GM18907 (cell line): ENCODE measurements at regions not wholly inside any gene's neighbourhood (a gene's known extent, or its start where the extent isn't known, plus 50 kb on each side); places are given as distances from the start of the nearest gene placed in this dataset.

ENCODE experiments used
- ATAC-seq: cut with Tn5 transposase; IDR thresholded peaks from one replicate; pipeline ENCODE4 v1.9.1; 2021; ENCODE audit warnings: mild to moderate bottlenecking, moderate library complexity; ENCODE audit not compliant: unreplicated experiment

- no peak for ATAC-seq
These were observed 357.3 kb upstream of the XYLT1 start for GRCh38 chr16:17828012-17828411.

DNA sequence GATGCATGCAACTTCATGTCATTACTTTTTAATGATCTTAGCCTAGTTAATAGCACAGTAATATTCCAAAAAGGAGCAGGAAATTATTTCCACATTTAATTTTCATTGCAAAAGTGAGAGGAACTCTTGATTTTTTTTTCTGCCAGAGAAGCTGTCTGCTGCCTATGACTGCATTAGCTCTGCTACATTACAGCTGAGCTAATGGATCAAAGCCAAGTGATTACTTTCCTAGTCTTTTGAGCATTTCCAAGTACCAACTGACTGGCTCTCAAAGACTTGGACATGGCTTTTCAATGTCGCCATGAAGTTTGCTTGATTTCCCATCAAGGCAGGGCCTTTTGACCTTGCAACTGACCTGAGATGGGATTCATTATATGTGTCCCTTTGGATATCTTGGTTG lies 356.6 kb upstream of the XYLT1 start:
- ATAC-seq = no peak

- no peak for ATAC-seq
These were observed 347.2 kb upstream of the XYLT1 start for GRCh38 chr16:17817943-17818342.

DNA sequence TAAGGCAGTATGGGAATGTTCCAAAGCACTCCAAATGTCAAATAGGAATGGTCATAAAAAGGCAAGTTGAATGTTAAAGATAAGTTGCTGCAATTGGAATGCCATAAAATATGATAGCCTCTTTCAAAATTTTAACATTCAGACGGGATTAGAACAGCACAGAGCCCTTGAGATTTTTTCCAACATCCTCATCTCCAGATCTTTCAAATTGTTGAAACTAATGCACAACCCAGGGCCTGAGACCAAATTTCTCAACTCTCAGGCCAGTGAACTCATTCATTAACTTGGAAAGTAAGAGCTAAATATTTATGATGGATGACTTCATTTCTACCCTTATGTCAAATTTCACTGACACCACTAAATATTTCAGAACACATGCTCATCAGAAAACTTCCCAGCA lies 346.5 kb upstream of the XYLT1 start:
- no peak for ATAC-seq

- no peak for ATAC-seq
These were observed 342.0 kb upstream of the XYLT1 start for GRCh38 chr16:17812771-17813170.

DNA sequence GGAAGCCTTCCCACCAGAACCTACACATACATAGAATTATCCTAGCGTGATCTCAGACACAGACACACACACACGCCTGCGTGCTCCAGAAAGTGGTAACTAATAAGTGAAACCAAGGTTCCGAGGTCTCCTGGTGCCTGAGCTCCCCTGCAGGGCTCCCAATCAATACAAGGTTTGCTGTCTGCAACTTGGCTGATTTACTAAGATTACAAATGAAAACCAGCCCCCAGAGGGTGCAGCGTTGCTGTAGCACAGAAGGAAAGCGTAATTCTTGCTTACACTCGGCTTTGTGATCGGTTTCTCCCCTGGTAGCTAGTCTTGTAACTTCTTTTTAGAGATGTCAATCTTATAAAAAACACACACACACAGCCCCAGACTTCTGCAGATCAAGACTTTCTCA lies 334.1 kb upstream of the XYLT1 start:
- no peak for ATAC-seq

DNA sequence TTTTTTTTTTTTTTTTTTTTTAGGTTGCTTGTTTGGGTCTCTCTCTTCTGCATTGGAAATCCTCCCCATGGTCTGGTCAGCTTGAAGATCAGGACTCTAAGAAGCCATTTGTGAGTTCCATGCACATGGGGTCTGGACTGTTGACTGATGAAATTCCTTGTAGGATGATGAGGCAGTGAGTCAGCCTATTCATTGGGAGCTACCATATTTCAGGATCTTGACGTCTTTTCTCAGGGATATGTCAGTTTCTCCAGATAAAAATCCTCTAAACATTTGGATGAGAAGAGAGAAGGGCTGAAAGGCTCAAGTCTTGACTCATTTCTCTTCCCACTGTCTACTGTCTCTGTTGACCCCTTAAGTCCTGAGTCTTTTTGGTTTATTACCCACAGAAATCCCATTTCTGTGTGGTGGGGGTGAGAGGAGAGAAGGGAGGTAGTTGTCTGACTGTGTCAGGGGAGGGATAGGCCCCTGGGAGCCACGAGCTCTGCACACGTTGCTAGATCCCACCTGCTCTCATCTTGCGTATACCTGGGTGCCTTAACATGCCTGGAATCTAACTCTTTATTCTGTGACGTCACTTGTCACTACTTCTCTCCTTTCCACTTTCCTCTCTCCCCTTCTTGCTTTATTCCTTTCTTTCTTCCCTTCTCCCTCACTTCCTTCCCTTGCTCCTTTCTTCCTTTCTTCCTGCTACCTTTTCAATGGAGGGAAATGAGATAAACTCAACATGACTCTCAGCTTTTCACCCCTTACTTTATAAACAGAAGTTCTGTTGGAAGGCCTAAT lies 333.1 kb upstream of the XYLT1 start:
- ATAC-seq = no peak

DNA sequence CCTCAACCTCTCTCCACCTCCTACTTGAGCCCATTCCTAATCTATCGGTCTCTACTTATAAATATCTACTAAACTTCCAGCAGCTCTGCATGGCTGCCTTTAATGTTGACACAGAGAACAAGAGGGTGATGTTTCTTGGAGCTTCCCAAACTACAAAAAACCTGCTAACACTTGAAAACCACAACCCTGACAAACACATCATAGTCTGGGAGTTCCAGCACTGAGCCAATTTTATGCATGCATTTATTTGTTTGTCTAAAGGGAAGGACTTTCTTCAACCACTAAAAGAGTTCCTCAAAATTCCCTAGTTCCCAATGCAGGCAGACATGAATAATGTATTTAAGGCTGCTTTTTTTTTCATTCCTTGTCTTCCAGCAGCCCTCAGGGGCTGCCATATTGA lies 331.8 kb upstream of the XYLT1 start:
- no peak for ATAC-seq

GRCh38 chr16:17801068-17801467 lies 330.3 kb upstream of the XYLT1 start:
- no peak for ATAC-seq

GRCh38 chr16:17798716-17799115 lies 328.0 kb upstream of the XYLT1 start:
- no peak for ATAC-seq

DNA sequence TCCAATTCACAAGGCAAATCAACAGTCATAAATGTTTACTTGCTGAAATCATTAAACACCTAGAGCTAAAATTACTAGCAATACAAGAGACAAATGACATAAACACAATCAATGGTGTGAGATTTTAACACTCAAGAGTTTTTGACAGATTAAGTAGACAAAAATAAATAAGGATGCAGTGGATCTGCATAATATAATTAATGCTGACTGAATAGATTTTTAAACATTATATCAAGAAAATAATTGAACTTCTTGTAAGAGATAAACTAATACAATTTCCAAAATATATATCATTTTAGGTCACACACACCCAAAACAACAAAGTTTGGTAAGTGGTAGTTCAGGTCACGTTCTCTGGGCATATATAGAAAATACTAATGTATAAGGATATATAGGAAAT lies 322.6 kb upstream of the XYLT1 start:
- no peak for ATAC-seq

GRCh38 chr16:17784073-17784472 lies 313.3 kb upstream of the XYLT1 start:
- no peak for ATAC-seq

GRCh38 chr16:17780181-17780580 lies 309.4 kb upstream of the XYLT1 start:
- no peak for ATAC-seq

- ATAC-seq = no peak
These were observed 306.7 kb upstream of the XYLT1 start for GRCh38 chr16:17777408-17777863.

DNA sequence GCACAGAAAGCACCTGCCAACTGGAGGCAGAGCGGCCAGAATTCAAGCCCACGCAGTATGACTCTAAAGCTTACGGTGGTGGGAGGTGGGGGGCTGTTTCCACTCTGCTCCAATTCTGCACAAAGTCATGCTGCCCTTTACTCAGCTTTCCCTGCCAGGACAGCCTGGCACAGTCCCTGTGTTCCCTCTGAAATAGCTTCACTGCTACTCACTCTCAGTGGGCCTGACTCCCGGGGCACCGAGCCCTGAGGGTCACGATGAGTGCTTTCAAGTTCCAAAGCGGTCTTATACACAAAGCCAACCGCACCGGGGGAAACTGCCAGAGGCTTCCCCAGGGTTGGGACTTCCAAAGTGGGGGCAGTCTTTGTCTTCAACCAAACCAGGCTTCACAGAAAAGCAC lies 306.1 kb upstream of the XYLT1 start:
- no peak for ATAC-seq

GRCh38 chr16:17776465-17776864 lies 305.7 kb upstream of the XYLT1 start:
- no peak for ATAC-seq

GRCh38 chr16:17775061-17775460 lies 304.3 kb upstream of the XYLT1 start:
- ATAC-seq = no peak

GRCh38 chr16:17773698-17774101 lies 302.9 kb upstream of the XYLT1 start:
- no peak for ATAC-seq

DNA sequence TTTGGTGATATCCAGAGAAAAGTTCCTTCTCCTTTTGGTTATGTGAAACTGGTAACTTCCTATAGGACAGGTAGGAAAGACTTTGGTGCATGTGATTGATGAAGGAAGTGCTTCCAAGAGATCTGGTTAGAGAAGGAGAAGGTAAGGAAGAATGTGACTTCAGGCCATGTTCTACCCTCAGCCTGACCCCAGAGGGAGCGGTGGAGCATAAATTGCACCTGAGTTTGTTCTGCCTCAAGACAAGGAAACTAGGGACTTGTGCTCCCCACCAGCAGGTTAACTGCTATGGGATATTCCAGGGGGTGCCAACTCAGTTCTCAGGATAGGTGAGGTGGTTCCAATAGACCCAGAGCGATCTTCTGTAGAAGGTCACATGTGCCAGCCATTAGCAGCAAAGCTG lies 299.3 kb upstream of the XYLT1 start:
- no peak for ATAC-seq

DNA sequence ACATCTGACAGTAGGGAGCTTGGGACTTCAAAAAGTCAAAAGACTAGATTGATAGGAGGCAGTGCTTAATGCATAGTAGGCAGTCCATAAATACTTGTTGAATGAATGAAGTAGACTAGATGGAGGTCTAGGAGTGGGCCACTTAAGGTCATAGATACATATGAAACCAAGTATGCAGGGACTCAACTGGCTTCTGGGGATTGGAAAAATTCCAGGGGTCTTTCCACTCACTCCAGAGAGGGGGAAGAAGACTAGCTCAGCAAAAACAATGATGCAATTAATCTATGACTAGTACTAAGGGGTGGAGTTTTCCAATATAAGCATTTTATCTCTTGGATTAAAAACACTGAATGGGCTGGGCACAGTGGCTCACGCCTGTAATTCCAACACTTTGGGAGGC lies 298.3 kb upstream of the XYLT1 start:
- no peak for ATAC-seq

DNA sequence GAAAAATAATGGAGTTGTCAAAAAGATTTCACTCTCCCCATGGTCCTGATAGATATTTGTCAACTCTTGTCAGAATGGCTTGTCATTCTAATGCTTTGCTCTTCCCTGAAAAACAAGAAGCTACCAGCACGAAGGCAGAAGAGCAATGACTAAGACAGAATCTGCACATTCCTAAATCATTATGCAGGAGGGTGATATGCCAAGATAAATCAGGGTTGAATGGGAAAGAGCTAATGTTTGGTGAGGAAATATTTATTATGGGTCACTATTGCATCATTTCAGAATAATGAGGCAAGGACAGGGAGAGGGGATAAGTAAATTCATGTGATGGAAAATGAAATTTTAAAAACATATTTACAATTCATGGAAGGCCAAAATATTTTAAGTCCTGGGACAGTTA lies 297.5 kb upstream of the XYLT1 start:
- ATAC-seq = no peak

- ATAC-seq = no peak
These were observed 295.3 kb upstream of the XYLT1 start for GRCh38 chr16:17766012-17766411.
